Neural cell (in vitro differentiated cells): ENCODE measurements at regions not wholly inside any gene's neighbourhood (a gene's known extent, or its start where the extent isn't known, plus 50 kb on each side); places are given as distances from the start of the nearest gene placed in this dataset.

Source experiments
- H2AFZ ChIP-seq: fragments of 200-600, 300-800 bp; sonication (generic), shearing (Covaris generic); 2 replicates; pipeline ENCODE4 v1.6.0; 2014; ENCODE audit warnings: low read depth, mild to moderate bottlenecking, antibody characterized with exemption, low read length, moderate library complexity
- H3F3A ChIP-seq: fragments of 200-600 bp; shearing (Covaris generic); 2 replicates; pipeline ENCODE4 v1.6.1; 2016; ENCODE audit warnings: mild to moderate bottlenecking, moderate library complexity, mixed read lengths, antibody characterized with exemption, low read length; ENCODE audit not compliant: insufficient read depth, poor library complexity, severe bottlenecking
- H3K27ac ChIP-seq: fragments of 200-600, 300-800 bp; sonication (generic), shearing (Covaris generic); 2 replicates; pipeline ENCODE4 v1.5.1; 2014; ENCODE audit warnings: mild to moderate bottlenecking, low read length, moderate library complexity
- H3K27me3 ChIP-seq: fragments of 300-800, 200-600 bp; sonication (generic), shearing (Covaris generic); 2 replicates; pipeline ENCODE4 v1.6.0; 2014; ENCODE audit warnings: mild to moderate bottlenecking, low read depth, low read length, moderate library complexity; ENCODE audit not compliant: insufficient read depth
- H3K36me3 ChIP-seq: fragments of 300-800, 200-600 bp; sonication (generic), shearing (Covaris generic); 2 replicates; pipeline ENCODE4 v1.5.1; 2014; ENCODE audit warnings: mild to moderate bottlenecking, antibody characterized with exemption, low read length, moderate library complexity; ENCODE audit not compliant: insufficient read depth
- H3K4me2 ChIP-seq: fragments of 300-800, 200-600 bp; sonication (generic), shearing (Covaris generic); 2 replicates; pipeline ENCODE4 v1.6.0; 2014; ENCODE audit warnings: mild to moderate bottlenecking, low read length
- H3K4me3 ChIP-seq: fragments of 300-800, 200-600 bp; sonication (generic), shearing (Covaris generic); 2 replicates; pipeline ENCODE4 v1.5.1; 2014; ENCODE audit warnings: mild to moderate bottlenecking, low read length, moderate library complexity
- H3K79me2 ChIP-seq: fragments of 200-600 bp; shearing (Covaris generic); replicated peaks from 2 replicates; pipeline ENCODE4 v1.6.0; 2014; ENCODE audit warnings: mild to moderate bottlenecking, low read length, moderate library complexity; ENCODE audit not compliant: insufficient read depth
- H3K9ac ChIP-seq: fragments of 300-800, 200-600 bp; sonication (generic), shearing (Covaris generic); 2 replicates; pipeline ENCODE4 v1.6.1; 2016; ENCODE audit warnings: mild to moderate bottlenecking, low read length, mixed read lengths
- H3K9me2 ChIP-seq: fragments of 200-600 bp; shearing (Covaris generic); 2 replicates; pipeline ENCODE4 v1.6.1; 2016; ENCODE audit warnings: mild to moderate bottlenecking, low read length, mixed read lengths; ENCODE audit not compliant: insufficient read depth
- H3K9me3 ChIP-seq: fragments of 200-600, 300-800 bp; sonication (generic), shearing (Covaris generic); 2 replicates; pipeline ENCODE4 v1.6.1; 2016; ENCODE audit warnings: mild to moderate bottlenecking, mixed run types, low read length, moderate library complexity, mixed read lengths
- H4K20me1 ChIP-seq: fragments of 200-600 bp; shearing (Covaris generic); 2 replicates; pipeline ENCODE4 v1.6.1; 2016; ENCODE audit warnings: mild to moderate bottlenecking, mixed run types; ENCODE audit not compliant: insufficient read depth
- EP300 ChIP-seq: fragments of 450-650 bp; conservative IDR thresholded peaks from 2 replicates; pipeline ENCODE4 v1.6.1; 2014; ENCODE audit warnings: antibody characterized with exemption, mild to moderate bottlenecking, moderate library complexity; ENCODE audit not compliant: poor library complexity, severe bottlenecking
- EZH2 ChIP-seq: fragments of 200-600, 300-800 bp; shearing (Covaris generic), sonication (generic); IDR thresholded peaks from 2 replicates; pipeline ENCODE4 v1.6.1; 2014; ENCODE audit warnings: antibody characterized with exemption, low read length, borderline replicate concordance, mild to moderate bottlenecking; ENCODE audit not compliant: insufficient read depth, poor library complexity, severe bottlenecking
- MXI1 ChIP-seq: fragments of 450-650 bp; conservative IDR thresholded peaks from 2 replicates; pipeline ENCODE4 v1.6.1; 2014; ENCODE audit warnings: antibody characterized with exemption, mild to moderate bottlenecking; ENCODE audit not compliant: poor library complexity, severe bottlenecking
- POLR2AphosphoS5 ChIP-seq: IDR thresholded peaks from 2 replicates; pipeline ENCODE4 v1.6.1; 2012
- RAD21 ChIP-seq: fragments of 450-650 bp; conservative IDR thresholded peaks from 2 replicates; pipeline ENCODE4 v1.6.1; 2014; ENCODE audit warnings: antibody characterized with exemption, mild to moderate bottlenecking, moderate library complexity
- SMC3 ChIP-seq: fragments of 450-650 bp; conservative IDR thresholded peaks from 2 replicates; pipeline ENCODE4 v1.6.1; 2014; ENCODE audit warnings: antibody characterized with exemption, mild to moderate bottlenecking, moderate library complexity; ENCODE audit not compliant: poor library complexity
- TAF1 ChIP-seq: IDR thresholded peaks from 2 replicates; pipeline ENCODE4 v1.6.1; 2012; ENCODE audit warnings: low read depth
- TF ChIP-seq, protein P1 (sequence below): fragments of 450-650 bp; IDR thresholded peaks from 2 replicates; pipeline ENCODE4 v1.5.1; 2014; ENCODE audit warnings: antibody characterized with exemption, mild to moderate bottlenecking, moderate library complexity; ENCODE audit not compliant: poor library complexity, severe bottlenecking
- TF ChIP-seq, protein P2 (sequence below): IDR thresholded peaks from 2 replicates; pipeline ENCODE4 v1.6.1; 2012; ENCODE audit warnings: borderline replicate concordance

DNA sequence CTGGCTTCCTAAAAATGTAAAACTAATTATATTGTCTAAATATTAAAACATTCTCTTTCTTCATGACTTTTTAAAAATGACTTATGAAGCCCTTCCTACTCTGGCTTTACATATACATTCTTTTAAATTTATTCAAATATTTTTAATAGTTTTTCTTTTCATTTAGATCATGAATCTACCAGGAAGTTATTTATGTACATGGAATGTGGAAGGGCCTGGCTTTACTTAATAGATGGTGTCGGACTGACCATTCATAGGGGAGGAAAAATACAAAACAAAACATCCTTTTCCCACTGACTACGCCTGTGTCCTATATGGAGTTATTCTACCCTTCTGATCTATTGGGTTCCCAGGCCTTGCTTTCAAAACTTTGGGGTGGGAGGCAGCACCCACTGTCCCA is 129.8 kb downstream of the MACROH2A1 start:
- H2AFZ ChIP-seq: no peak overlapping the region
- H3K4me3 ChIP-seq: no peak overlapping the region
- no peaks in the 10 kb centered on the region for H3K9me2 ChIP-seq
- no peak overlapping the region for H3K4me2 ChIP-seq
- H3K9ac ChIP-seq: no peak overlapping the region
- no peaks in the 10 kb centered on the region for H3K79me2 ChIP-seq
- no peaks in the 10 kb centered on the region for H3K27me3 ChIP-seq
- TF ChIP-seq EP300 (no peak), MXI1 (no peak), POLR2AphosphoS5 (no peak), EZH2 (no peak), SMC3 (no peak), TAF1 (no peak), RAD21 (no peak)
- TF ChIP-seq, protein P1, sequence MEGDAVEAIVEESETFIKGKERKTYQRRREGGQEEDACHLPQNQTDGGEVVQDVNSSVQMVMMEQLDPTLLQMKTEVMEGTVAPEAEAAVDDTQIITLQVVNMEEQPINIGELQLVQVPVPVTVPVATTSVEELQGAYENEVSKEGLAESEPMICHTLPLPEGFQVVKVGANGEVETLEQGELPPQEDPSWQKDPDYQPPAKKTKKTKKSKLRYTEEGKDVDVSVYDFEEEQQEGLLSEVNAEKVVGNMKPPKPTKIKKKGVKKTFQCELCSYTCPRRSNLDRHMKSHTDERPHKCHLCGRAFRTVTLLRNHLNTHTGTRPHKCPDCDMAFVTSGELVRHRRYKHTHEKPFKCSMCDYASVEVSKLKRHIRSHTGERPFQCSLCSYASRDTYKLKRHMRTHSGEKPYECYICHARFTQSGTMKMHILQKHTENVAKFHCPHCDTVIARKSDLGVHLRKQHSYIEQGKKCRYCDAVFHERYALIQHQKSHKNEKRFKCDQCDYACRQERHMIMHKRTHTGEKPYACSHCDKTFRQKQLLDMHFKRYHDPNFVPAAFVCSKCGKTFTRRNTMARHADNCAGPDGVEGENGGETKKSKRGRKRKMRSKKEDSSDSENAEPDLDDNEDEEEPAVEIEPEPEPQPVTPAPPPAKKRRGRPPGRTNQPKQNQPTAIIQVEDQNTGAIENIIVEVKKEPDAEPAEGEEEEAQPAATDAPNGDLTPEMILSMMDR: no peak
- TF ChIP-seq, protein P2, sequence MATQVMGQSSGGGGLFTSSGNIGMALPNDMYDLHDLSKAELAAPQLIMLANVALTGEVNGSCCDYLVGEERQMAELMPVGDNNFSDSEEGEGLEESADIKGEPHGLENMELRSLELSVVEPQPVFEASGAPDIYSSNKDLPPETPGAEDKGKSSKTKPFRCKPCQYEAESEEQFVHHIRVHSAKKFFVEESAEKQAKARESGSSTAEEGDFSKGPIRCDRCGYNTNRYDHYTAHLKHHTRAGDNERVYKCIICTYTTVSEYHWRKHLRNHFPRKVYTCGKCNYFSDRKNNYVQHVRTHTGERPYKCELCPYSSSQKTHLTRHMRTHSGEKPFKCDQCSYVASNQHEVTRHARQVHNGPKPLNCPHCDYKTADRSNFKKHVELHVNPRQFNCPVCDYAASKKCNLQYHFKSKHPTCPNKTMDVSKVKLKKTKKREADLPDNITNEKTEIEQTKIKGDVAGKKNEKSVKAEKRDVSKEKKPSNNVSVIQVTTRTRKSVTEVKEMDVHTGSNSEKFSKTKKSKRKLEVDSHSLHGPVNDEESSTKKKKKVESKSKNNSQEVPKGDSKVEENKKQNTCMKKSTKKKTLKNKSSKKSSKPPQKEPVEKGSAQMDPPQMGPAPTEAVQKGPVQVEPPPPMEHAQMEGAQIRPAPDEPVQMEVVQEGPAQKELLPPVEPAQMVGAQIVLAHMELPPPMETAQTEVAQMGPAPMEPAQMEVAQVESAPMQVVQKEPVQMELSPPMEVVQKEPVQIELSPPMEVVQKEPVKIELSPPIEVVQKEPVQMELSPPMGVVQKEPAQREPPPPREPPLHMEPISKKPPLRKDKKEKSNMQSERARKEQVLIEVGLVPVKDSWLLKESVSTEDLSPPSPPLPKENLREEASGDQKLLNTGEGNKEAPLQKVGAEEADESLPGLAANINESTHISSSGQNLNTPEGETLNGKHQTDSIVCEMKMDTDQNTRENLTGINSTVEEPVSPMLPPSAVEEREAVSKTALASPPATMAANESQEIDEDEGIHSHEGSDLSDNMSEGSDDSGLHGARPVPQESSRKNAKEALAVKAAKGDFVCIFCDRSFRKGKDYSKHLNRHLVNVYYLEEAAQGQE: no peak
- no peak overlapping the region for H3K27ac ChIP-seq
- H3K9me3 ChIP-seq: no peaks in the 10 kb centered on the region
- H4K20me1 ChIP-seq: no peaks in the 10 kb centered on the region
- no peaks in the 10 kb centered on the region for H3K36me3 ChIP-seq
- H3F3A ChIP-seq: no peaks in the 10 kb centered on the region

DNA sequence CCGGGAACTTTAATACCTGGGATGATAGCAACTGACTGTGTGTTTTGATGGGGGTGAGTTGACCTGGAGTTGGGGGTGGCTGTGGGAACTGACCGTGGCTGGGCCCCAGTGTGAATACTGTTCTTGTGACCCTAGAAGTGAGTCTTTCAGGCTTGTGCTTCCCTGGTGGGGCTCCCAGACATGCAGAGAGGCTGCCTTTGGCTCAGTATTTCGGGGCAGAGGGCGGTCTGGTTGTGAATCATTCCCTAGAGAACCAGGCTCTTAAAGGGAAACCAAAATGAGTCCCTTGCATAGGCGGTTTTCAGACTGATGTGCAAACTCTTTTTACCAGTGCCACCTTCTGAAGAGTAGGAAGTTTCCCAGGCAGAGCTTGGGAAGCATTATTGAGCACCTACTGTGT is 132.1 kb downstream of the MACROH2A1 start:
- no peaks in the 10 kb centered on the region for H3K9me2 ChIP-seq
- H3K4me3 ChIP-seq: no peak overlapping the region
- H3K27me3 ChIP-seq: no peaks in the 10 kb centered on the region
- no peak overlapping the region for H2AFZ ChIP-seq
- no peaks in the 10 kb centered on the region for H3K79me2 ChIP-seq
- H3K9me3 ChIP-seq: no peaks in the 10 kb centered on the region
- H3K4me2 ChIP-seq: no peak overlapping the region
- H3K27ac ChIP-seq: no peak overlapping the region
- no peaks in the 10 kb centered on the region for H4K20me1 ChIP-seq
- TF ChIP-seq EZH2 (no peak), RAD21 (no peak), EP300 (no peak), SMC3 (no peak), MXI1 (no peak), TAF1 (no peak), POLR2AphosphoS5 (no peak)
- TF ChIP-seq, protein P1: no peak
- TF ChIP-seq, protein P2: no peak
- no peak overlapping the region for H3K9ac ChIP-seq
- no peaks in the 10 kb centered on the region for H3K36me3 ChIP-seq
- H3F3A ChIP-seq: no peaks in the 10 kb centered on the region
